K562 (cell line): ENCODE measurements at regions not wholly inside any gene's neighbourhood (a gene's known extent, or its start where the extent isn't known, plus 50 kb on each side); places are given as distances from the start of the nearest gene placed in this dataset.

Experiments used
- BCOR ChIP-seq: fragments of 450-650 bp; IDR thresholded peaks from 2 replicates; pipeline ENCODE4 v1.6.1; 2016
- BHLHE40 ChIP-seq: IDR thresholded peaks from 2 replicates; pipeline ENCODE4 v1.6.1; 2011; ENCODE audit warnings: low read length, improper control_type of control experiment
- CBFA2T3 ChIP-seq: fragments of 450-650 bp; IDR thresholded peaks from 2 replicates; pipeline ENCODE4 v1.6.1; 2017
- DPF2 ChIP-seq: fragments of 450-650 bp; IDR thresholded peaks from 2 replicates; pipeline ENCODE4 v1.6.1; 2016
- ELF1 ChIP-seq: fragments of 200-800 bp; sonication (Bioruptor generic); IDR thresholded peaks from 2 replicates; pipeline ENCODE4 v1.6.1; 2016; ENCODE audit warnings: missing genetic modification characterization, missing compliant biosample characterization
- ELF2 ChIP-seq: fragments of 250-450 bp; sonication (Bioruptor Pico); IDR thresholded peaks from 2 replicates; pipeline ENCODE4 v1.5.0; 2021; ENCODE audit warnings: mild to moderate bottlenecking
- FOXA1 ChIP-seq: fragments of 450-650 bp; IDR thresholded peaks from 2 replicates; pipeline ENCODE4 v1.6.1; 2016; ENCODE audit warnings: mild to moderate bottlenecking, borderline replicate concordance
- JUND ChIP-seq, 2 experiments: IDR thresholded peaks; 2 replicates in 1 of 2; 3 replicates in 1 of 2; pipeline ENCODE4 v1.6.1; 2011; ENCODE audit warnings: borderline replicate concordance in 2 of 2, low read depth in 2 of 2, low read length in 2 of 2, improper control_type of control experiment in 1 of 2, missing biosample characterization in 1 of 2, missing genetic modification characterization in 1 of 2, missing genetic modification reagents in 1 of 2
- KLF10 ChIP-seq: fragments of 250-450 bp; sonication (Bioruptor Pico); IDR thresholded peaks from 2 replicates; pipeline ENCODE4 v1.6.1; 2021; ENCODE audit warnings: matching md5 sums
- LEF1 ChIP-seq: fragments of 450-650 bp; IDR thresholded peaks from 2 replicates; pipeline ENCODE4 v1.6.1; 2016; ENCODE audit warnings: mild to moderate bottlenecking
- MEF2D ChIP-seq: conservative IDR thresholded peaks from 2 replicates; pipeline ENCODE4 v1.6.1; 2016; ENCODE audit warnings: low read depth, missing genetic modification characterization, missing compliant biosample characterization
- NCOR1 ChIP-seq: fragments of 450-650 bp; IDR thresholded peaks from 2 replicates; pipeline ENCODE4 v1.6.1; 2016; ENCODE audit warnings: mild to moderate bottlenecking, moderate library complexity
- PPARD ChIP-seq: fragments of 250-450 bp; sonication (Bioruptor Pico); IDR thresholded peaks from 2 replicates; pipeline ENCODE4 v1.8.0; 2022; ENCODE audit warnings: inconsistent platforms, mild to moderate bottlenecking, moderate library complexity
- SMARCA4 ChIP-seq: fragments of 450-650 bp; IDR thresholded peaks from 2 replicates; pipeline ENCODE4 v1.6.1; 2016
- SP1 ChIP-seq: sonication (generic); formaldehyde crosslinking; IDR thresholded peaks from 2 replicates; pipeline ENCODE4 v1.8.1; 2022; ENCODE audit warnings: mild to moderate bottlenecking, missing genetic modification reagents
- TAL1 ChIP-seq: fragments of 450-650 bp; IDR thresholded peaks from 2 replicates; pipeline ENCODE4 v1.6.1; 2016; ENCODE audit warnings: mild to moderate bottlenecking
- ZBTB17 ChIP-seq: fragments of 450-650 bp; formaldehyde crosslinking; IDR thresholded peaks from 2 replicates; pipeline ENCODE4 v1.4.0; 2020; ENCODE audit warnings: mild to moderate bottlenecking
- ZNF197 ChIP-seq: fragments of 200-800 bp; sonication (Bioruptor generic); IDR thresholded peaks from 2 replicates; pipeline ENCODE4 v1.6.1; 2016; ENCODE audit warnings: low read depth, missing genetic modification characterization, missing compliant biosample characterization
- ZNF696 ChIP-seq: fragments of 250-450 bp; sonication (Bioruptor Pico); conservative IDR thresholded peaks from 2 replicates; pipeline ENCODE4 v1.4.0; 2020; ENCODE audit warnings: mild to moderate bottlenecking, moderate library complexity
- TF ChIP-seq, protein P1 (sequence below): fragments of 450-650 bp; IDR thresholded peaks from 2 replicates; pipeline ENCODE4 v1.6.1; 2016; ENCODE audit warnings: low read depth
- TF ChIP-seq, protein P2 (sequence below): fragments of 250-450 bp; sonication (Bioruptor Pico); IDR thresholded peaks from 2 replicates; pipeline ENCODE4 v1.5.0; 2021

DNA sequence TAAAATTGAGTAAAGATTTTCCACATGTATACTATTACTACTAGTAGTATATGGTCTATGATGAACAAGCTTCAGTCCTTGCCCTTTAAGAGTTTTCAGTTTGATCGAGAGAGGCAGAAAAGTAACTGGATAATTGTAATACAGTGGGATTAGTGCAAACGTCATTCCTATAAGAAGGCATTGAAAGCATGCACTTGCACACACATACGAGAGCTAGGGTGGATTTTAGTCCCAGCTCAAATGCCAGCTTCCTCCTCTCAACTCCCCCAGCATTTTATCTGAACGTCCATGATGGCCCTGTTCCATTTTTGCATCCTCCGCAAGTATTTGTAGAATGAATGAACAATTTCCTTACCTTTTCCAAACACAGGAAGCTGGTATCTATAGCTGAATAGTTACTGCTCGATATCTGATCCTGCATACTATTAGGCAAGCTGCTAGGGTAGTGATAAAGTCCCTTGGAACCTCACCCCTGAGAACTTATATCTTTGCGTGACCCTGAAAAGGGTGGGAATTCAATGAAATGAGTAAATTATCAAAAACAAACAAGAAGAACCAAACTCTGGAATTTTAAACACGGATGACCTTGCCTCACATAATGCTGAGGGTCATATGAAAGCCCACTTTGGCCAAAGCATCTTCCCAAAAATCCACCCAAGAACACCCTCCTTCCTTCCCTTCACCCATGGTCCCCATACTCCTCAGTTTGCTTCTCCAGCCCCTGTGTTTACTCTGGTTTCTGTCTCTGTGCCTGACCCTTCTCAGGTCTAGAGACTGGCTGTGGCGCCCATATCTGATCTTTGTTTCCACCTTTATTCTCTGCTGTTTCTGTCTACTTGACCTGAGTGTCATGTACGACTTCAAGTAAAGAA lies 60.5 kb downstream of the TMEM100 start (continued):
- TF ChIP-seq JUND (IDR thresholded peaks at IDR 0.05; ENCODE audit: borderline replicate concordance, low read depth, low read length) (no peak; the same call in 1 of the 2 replicates), JUND (tag; IDR thresholded peaks at IDR 0.05; ENCODE audit: borderline replicate concordance, low read depth, low read length) (no peak; the same call in 2 of the 3 replicates), CBFA2T3 (peak; percentile 79), KLF10 (no peak), MEF2D (tag) (0 out of 2 replicates have a peak, but pooled peaks have one; percentile 38), LEF1 (peak; percentile 16; the same call in 1 of the 2 replicates), SMARCA4 (peak; percentile 68; the same call in 1 of the 2 replicates), DPF2 (peak; percentile 71), ELF1 (tag) (0 out of 2 replicates have a peak, but pooled peaks have one; percentile 30), ZBTB17 (CRISPR knock-in tag) (no peak), ZNF696 (no peak), BCOR (no peak), TAL1 (peak; percentile 72), FOXA1 (no peak), PPARD (CRISPR knock-in tag) (no peak), SP1 (no peak), ZNF197 (CRISPR knock-in tag) (0 out of 2 replicates have a peak, but pooled peaks have one; percentile 29), ELF2 (no peak), NCOR1 (peak; percentile 50; the same call in 1 of the 2 replicates), BHLHE40 (no peak)
- TF ChIP-seq, protein P1, sequence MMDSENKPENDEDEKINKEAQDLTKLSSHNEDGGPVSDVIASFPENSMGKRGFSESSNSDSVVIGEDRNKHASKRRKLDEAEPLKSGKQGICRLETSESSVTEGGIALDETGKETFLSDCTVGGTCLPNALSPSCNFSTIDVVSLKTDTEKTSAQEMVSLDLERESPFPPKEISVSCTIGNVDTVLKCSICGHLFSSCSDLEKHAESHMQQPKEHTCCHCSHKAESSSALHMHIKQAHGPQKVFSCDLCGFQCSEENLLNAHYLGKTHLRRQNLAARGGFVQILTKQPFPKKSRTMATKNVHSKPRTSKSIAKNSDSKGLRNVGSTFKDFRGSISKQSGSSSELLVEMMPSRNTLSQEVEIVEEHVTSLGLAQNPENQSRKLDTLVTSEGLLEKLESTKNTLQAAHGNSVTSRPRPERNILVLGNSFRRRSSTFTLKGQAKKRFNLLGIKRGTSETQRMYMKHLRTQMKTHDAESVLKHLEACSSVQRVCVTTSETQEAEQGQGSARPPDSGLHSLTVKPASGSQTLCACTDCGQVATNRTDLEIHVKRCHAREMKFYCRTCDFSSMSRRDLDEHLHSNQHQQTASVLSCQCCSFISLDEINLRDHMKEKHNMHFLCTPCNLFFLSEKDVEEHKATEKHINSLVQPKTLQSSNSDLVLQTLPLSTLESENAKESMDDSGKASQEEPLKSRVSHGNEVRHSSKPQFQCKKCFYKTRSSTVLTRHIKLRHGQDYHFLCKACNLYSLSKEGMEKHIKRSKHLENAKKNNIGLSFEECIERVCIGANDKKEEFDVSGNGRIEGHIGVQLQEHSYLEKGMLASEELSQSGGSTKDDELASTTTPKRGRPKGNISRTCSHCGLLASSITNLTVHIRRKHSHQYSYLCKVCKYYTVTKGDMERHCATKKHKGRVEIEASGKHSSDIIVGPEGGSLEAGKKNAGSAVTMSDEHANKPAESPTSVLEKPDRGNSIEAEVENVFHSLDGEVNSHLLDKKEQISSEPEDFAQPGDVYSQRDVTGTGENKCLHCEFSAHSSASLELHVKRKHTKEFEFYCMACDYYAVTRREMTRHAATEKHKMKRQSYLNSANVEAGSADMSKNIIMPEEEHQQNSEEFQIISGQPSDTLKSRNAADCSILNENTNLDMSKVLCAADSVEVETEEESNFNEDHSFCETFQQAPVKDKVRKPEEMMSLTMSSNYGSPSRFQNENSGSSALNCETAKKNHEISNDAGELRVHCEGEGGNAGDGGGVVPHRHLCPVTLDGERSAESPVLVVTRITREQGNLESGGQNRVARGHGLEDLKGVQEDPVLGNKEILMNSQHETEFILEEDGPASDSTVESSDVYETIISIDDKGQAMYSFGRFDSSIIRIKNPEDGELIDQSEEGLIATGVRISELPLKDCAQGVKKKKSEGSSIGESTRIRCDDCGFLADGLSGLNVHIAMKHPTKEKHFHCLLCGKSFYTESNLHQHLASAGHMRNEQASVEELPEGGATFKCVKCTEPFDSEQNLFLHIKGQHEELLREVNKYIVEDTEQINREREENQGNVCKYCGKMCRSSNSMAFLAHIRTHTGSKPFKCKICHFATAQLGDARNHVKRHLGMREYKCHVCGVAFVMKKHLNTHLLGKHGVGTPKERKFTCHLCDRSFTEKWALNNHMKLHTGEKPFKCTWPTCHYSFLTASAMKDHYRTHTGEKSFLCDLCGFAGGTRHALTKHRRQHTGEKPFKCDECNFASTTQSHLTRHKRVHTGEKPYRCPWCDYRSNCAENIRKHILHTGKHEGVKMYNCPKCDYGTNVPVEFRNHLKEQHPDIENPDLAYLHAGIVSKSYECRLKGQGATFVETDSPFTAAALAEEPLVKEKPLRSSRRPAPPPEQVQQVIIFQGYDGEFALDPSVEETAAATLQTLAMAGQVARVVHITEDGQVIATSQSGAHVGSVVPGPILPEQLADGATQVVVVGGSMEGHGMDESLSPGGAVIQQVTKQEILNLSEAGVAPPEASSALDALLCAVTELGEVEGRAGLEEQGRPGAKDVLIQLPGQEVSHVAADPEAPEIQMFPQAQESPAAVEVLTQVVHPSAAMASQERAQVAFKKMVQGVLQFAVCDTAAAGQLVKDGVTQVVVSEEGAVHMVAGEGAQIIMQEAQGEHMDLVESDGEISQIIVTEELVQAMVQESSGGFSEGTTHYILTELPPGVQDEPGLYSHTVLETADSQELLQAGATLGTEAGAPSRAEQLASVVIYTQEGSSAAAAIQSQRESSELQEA, result no peak
- TF ChIP-seq, protein P2, sequence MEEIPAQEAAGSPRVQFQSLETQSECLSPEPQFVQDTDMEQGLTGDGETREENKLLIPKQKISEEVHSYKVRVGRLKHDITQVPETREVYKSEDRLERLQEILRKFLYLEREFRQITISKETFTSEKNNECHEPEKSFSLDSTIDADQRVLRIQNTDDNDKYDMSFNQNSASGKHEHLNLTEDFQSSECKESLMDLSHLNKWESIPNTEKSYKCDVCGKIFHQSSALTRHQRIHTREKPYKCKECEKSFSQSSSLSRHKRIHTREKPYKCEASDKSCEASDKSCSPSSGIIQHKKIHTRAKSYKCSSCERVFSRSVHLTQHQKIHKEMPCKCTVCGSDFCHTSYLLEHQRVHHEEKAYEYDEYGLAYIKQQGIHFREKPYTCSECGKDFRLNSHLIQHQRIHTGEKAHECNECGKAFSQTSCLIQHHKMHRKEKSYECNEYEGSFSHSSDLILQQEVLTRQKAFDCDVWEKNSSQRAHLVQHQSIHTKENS (CRISPR knock-in tag), result no peak
